ENCODE measurements at regions not wholly inside any gene's neighbourhood (a gene's known extent, or its start where the extent isn't known, plus 50 kb on each side); places are given as distances from the start of the nearest gene placed in this dataset.

- DNase-seq (ENCODE audit: extremely low spot score) = no peak
- TF ChIP-seq CTCF (IDR thresholded peaks at IDR 0.05; ENCODE audit: control extremely low read depth, extremely low read depth, low read depth, missing control alignments) = no peak
- ChIA-PET CTCF (interaction anchor here (2.0 kb wide), 1 partner anchor 97 kb away, joined by 9 read pairs; no protein-coding TSS in a partner anchor), POLR2A (no interaction called here)
These were observed 80.9 kb upstream of the PKDCC start for GRCh38 chr2:41966920-41967319.

GRCh38 chr2:41967476-41968181 is 80.2 kb upstream of the PKDCC start:
- no peak for TF ChIP-seq CTCF (IDR thresholded peaks at IDR 0.05; ENCODE audit: control extremely low read depth, extremely low read depth, low read depth, missing control alignments)
- ChIA-PET CTCF (interaction anchor here (1.1 to 2.0 kb wide), 2 partner anchors 10 to 98 kb away, joined by 3 to 9 read pairs; no protein-coding TSS in a partner anchor), POLR2A (no interaction called here)
- no peak for DNase-seq (ENCODE audit: extremely low spot score)

- no peak for TF ChIP-seq CTCF (IDR thresholded peaks at IDR 0.05; ENCODE audit: control extremely low read depth, extremely low read depth, low read depth, missing control alignments)
- ChIA-PET CTCF (interaction anchor here (1.1 kb wide), 1 partner anchor 10 kb away, joined by 3 read pairs; no protein-coding TSS in a partner anchor), POLR2A (no interaction called here)
- no peak for DNase-seq (ENCODE audit: extremely low spot score)
These were observed 79.6 kb upstream of the PKDCC start for GRCh38 chr2:41968182-41968578.

- DNase-seq (ENCODE audit: extremely low spot score) = no peak
- no peak for TF ChIP-seq CTCF (IDR thresholded peaks at IDR 0.05; ENCODE audit: control extremely low read depth, extremely low read depth, low read depth, missing control alignments)
- CTCF ChIA-PET = no interaction called here
- POLR2A ChIA-PET = no interaction called here
These were observed 76.7 kb upstream of the PKDCC start for GRCh38 chr2:41970988-41971660.

- TF ChIP-seq CTCF (IDR thresholded peaks at IDR 0.05; ENCODE audit: control extremely low read depth, extremely low read depth, low read depth, missing control alignments) = no peak
- no peak for DNase-seq (ENCODE audit: extremely low spot score)
- POLR2A ChIA-PET = no interaction called here
- CTCF ChIA-PET = no interaction called here
These were observed 75.6 kb upstream of the PKDCC start for GRCh38 chr2:41972179-41972578.

GRCh38 chr2:41972819-41973218 is 75.0 kb upstream of the PKDCC start:
- ChIA-PET CTCF (no interaction called here), POLR2A (no interaction called here)
- no peak for DNase-seq (ENCODE audit: extremely low spot score)
- TF ChIP-seq CTCF (IDR thresholded peaks at IDR 0.05; ENCODE audit: control extremely low read depth, extremely low read depth, low read depth, missing control alignments) = no peak

All from GM10248 (cell line).